PFSK-1 (cell line): ENCODE measurements at regions not wholly inside any gene's neighbourhood (a gene's known extent, or its start where the extent isn't known, plus 50 kb on each side); places are given as distances from the start of the nearest gene placed in this dataset.

Experiments used
- POLR2AphosphoS5 ChIP-seq: IDR thresholded peaks from 2 replicates; pipeline ENCODE4 v1.6.1; 2012; ENCODE audit warnings: low read depth, mild to moderate bottlenecking, control low read depth, low read length, moderate library complexity
- REST ChIP-seq, 2 experiments: IDR thresholded peaks; 2 replicates each; pipeline versions ENCODE4 v1.6.1 to v1.8.0; 2011 to 2012; ENCODE audit warnings: low read depth in 2 of 2, low read length in 2 of 2, control low read depth in 1 of 2, inconsistent platforms in 1 of 2, mild to moderate bottlenecking in 1 of 2, moderate library complexity in 1 of 2; ENCODE audit not compliant: insufficient read depth in 1 of 2

GRCh38 chr2:104318001-104318665 lies 535.8 kb upstream of the POU3F3 start:
- TF ChIP-seq POLR2AphosphoS5, result no peak
- TF ChIP-seq REST (IDR thresholded peaks at IDR 0.05; ENCODE audit: insufficient read depth in 1 of 2, low read depth in 2 of 2, low read length in 2 of 2), result no peak
